Right atrium auricular region (tissue), 2 donors: ENCODE measurements at regions not wholly inside any gene's neighbourhood (a gene's known extent, or its start where the extent isn't known, plus 50 kb on each side); places are given as distances from the start of the nearest gene placed in this dataset.
A peak's percentile ranks its signal among the peaks of the same experiment; 100 is the strongest.

Experiments
- DNase-seq: peaks from one replicate; pipeline ENCODE4 v3.0.0-alpha.2; 2019; ENCODE audit warnings: low spot score
- H3K27ac ChIP-seq, 2 donors: fragments of 200-600 bp; sonication (generic); 1 replicate in 1 of 2; 2 replicates in 1 of 2; pipeline ENCODE4 v1.5.1; 2016 to 2019
- H3K27me3 ChIP-seq, 2 donors: fragments of 200-600 bp; sonication (generic); one replicate each; pipeline versions ENCODE4 v1.5.1 to v1.6.0; 2017 to 2019
- H3K36me3 ChIP-seq: fragments of 200-600 bp; sonication (generic); one replicate; pipeline ENCODE4 v1.5.1; 2016
- H3K4me1 ChIP-seq, 2 donors: fragments of 200-600 bp; sonication (generic); one replicate each; pipeline versions ENCODE4 v1.5.1 to v1.6.0; 2017 to 2019
- H3K4me3 ChIP-seq, 2 donors: fragments of 200-600 bp; sonication (generic); 1 replicate in 1 of 2; 2 replicates in 1 of 2; pipeline ENCODE4 v1.5.1; 2017 to 2019; ENCODE audit warnings: mild to moderate bottlenecking in 1 of 2, moderate library complexity in 1 of 2
- H3K9me3 ChIP-seq, 2 donors: fragments of 200-600 bp; sonication (generic); one replicate each; pipeline ENCODE4 v1.5.1; 2019
- CTCF ChIP-seq, 2 donors: fragments of 200-600 bp; sonication (generic); IDR thresholded peaks; one replicate each; pipeline ENCODE4 v1.5.1; 2019; ENCODE audit warnings: antibody characterized with exemption in 2 of 2

- no peak for DNase-seq
- Histone ChIP-seq H3K9me3 (no peaks in the 10 kb centered on the region), H3K27me3 (no peaks in the 10 kb centered on the region), H3K36me3 (no peaks in the 10 kb centered on the region), H3K4me3 (no peak overlapping the region), H3K4me1 (no peaks in the 10 kb centered on the region), H3K27ac (no peak overlapping the region)
- TF ChIP-seq CTCF (IDR thresholded peaks at IDR 0.05) = no peak
Observed at GRCh38 chrX:125742811-125743210, 423.1 kb downstream of the TEX13C start.

GRCh38 chrX:125744914-125745313, 421.2 kb downstream of the DCAF12L2 start:
- Histone ChIP-seq H3K4me3 (no peak overlapping the region), H3K4me1 (no peaks in the 10 kb centered on the region), H3K9me3 (no peaks in the 10 kb centered on the region), H3K27me3 (no peaks in the 10 kb centered on the region), H3K27ac (no peak overlapping the region), H3K36me3 (no peaks in the 10 kb centered on the region)
- no peak for TF ChIP-seq CTCF (IDR thresholded peaks at IDR 0.05)
- no peak for DNase-seq

- Histone ChIP-seq H3K27ac (peak overlapping the region in 1 of 2 donors; percentile 29), H3K4me3 (no peak overlapping the region), H3K4me1 (no peaks in the 10 kb centered on the region), H3K36me3 (no peaks in the 10 kb centered on the region), H3K27me3 (no peaks in the 10 kb centered on the region), H3K9me3 (peaks cover 4 to 8% of the 10 kb centered on the region in 2 donors)
- no peak for DNase-seq
- TF ChIP-seq CTCF (IDR thresholded peaks at IDR 0.05) = no peak
Observed at GRCh38 chrX:125757794-125758564, 408.1 kb downstream of the DCAF12L2 start.

- Histone ChIP-seq H3K4me3 (no peak overlapping the region), H3K27me3 (no peaks in the 10 kb centered on the region), H3K27ac (peak overlapping the region in 1 of 2 donors; percentile 29), H3K36me3 (no peaks in the 10 kb centered on the region), H3K9me3 (peaks cover 5 to 16% of the 10 kb centered on the region in 2 donors), H3K4me1 (no peaks in the 10 kb centered on the region)
- DNase-seq = no peak
- no peak for TF ChIP-seq CTCF (IDR thresholded peaks at IDR 0.05)
Observed at GRCh38 chrX:125758819-125759218, 407.3 kb downstream of the DCAF12L2 start.

- Histone ChIP-seq H3K9me3 (peaks cover 5 to 17% of the 10 kb centered on the region in 2 donors), H3K4me1 (no peaks in the 10 kb centered on the region), H3K27me3 (no peaks in the 10 kb centered on the region), H3K4me3 (no peak overlapping the region), H3K36me3 (no peaks in the 10 kb centered on the region), H3K27ac (no peak overlapping the region)
- no peak for DNase-seq
- no peak for TF ChIP-seq CTCF (IDR thresholded peaks at IDR 0.05)
Observed at GRCh38 chrX:125762954-125763353, 403.1 kb downstream of the DCAF12L2 start.

GRCh38 chrX:125765347-125765746, 400.7 kb downstream of the DCAF12L2 start:
- TF ChIP-seq CTCF (IDR thresholded peaks at IDR 0.05) = no peak
- Histone ChIP-seq H3K36me3 (no peaks in the 10 kb centered on the region), H3K27me3 (no peaks in the 10 kb centered on the region), H3K9me3 (peaks cover 5 to 17% of the 10 kb centered on the region in 2 donors), H3K4me1 (no peaks in the 10 kb centered on the region), H3K27ac (no peak overlapping the region), H3K4me3 (no peak overlapping the region)
- DNase-seq = no peak
